ENCODE measurements at regions not wholly inside any gene's neighbourhood (a gene's known extent, or its start where the extent isn't known, plus 50 kb on each side); places are given as distances from the start of the nearest gene placed in this dataset.

GRCh38 chr3:165532851-165533250 lies 304.4 kb downstream of the BCHE start:
- Histone ChIP-seq H3K36me3 (no peaks in the 10 kb centered on the region), H3K9me3 (no peaks in the 10 kb centered on the region), H3K4me3 (no peak overlapping the region), H3K27ac (no peak overlapping the region), H3K4me1 (no peaks in the 10 kb centered on the region), H3K27me3 (no peaks in the 10 kb centered on the region)
- WGBS, 2 donors: 83 to 89% methylated on average over 1 of the region's 1 CpG
- TF ChIP-seq, protein P1, sequence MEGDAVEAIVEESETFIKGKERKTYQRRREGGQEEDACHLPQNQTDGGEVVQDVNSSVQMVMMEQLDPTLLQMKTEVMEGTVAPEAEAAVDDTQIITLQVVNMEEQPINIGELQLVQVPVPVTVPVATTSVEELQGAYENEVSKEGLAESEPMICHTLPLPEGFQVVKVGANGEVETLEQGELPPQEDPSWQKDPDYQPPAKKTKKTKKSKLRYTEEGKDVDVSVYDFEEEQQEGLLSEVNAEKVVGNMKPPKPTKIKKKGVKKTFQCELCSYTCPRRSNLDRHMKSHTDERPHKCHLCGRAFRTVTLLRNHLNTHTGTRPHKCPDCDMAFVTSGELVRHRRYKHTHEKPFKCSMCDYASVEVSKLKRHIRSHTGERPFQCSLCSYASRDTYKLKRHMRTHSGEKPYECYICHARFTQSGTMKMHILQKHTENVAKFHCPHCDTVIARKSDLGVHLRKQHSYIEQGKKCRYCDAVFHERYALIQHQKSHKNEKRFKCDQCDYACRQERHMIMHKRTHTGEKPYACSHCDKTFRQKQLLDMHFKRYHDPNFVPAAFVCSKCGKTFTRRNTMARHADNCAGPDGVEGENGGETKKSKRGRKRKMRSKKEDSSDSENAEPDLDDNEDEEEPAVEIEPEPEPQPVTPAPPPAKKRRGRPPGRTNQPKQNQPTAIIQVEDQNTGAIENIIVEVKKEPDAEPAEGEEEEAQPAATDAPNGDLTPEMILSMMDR (IDR thresholded peaks at IDR 0.05): no peak
- intact Hi-C loops (cut with DNase I): no loop called here
- no peak for DNase-seq
- no peak for ATAC-seq

DNA sequence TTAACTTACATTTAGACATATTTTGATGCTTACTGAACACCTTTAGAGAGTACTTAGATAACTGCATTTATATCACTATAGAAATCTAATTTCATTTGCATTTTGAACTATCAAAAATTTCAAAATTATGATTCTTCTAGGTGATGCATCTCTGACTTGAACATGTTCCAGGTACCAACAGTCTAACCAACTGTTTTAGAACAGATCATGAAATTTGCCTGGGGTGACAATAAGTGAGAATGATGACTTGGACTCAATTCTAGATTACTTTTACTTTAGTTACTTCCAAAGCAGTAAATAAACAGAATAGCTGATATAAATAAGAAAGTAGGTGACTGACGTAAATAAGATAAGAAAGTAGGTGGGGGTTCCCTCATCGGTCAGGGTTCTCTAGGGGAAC lies 307.8 kb downstream of the BCHE start:
- intact Hi-C loops (cut with DNase I): no loop called here
- Histone ChIP-seq H3K9me3 (no peaks in the 10 kb centered on the region), H3K4me3 (no peak overlapping the region), H3K27me3 (no peaks in the 10 kb centered on the region), H3K36me3 (no peaks in the 10 kb centered on the region), H3K4me1 (no peaks in the 10 kb centered on the region), H3K27ac (no peak overlapping the region)
- DNase-seq: no peak
- TF ChIP-seq, protein P1 (IDR thresholded peaks at IDR 0.05): no peak
- ATAC-seq: no peak
- WGBS, 2 donors: 77 to 79% methylated on average over 2 of the region's 2 CpGs

GRCh38 chr3:165526367-165526766 lies 310.9 kb downstream of the BCHE start:
- TF ChIP-seq, protein P1 (IDR thresholded peaks at IDR 0.05): no peak
- ATAC-seq (no peak), DNase-seq (no peak)
- Histone ChIP-seq H3K27ac (no peak overlapping the region), H3K9me3 (no peaks in the 10 kb centered on the region), H3K4me3 (no peak overlapping the region), H3K4me1 (no peaks in the 10 kb centered on the region), H3K27me3 (no peaks in the 10 kb centered on the region), H3K36me3 (no peaks in the 10 kb centered on the region)
- intact Hi-C loops (cut with DNase I): loop anchor here in 1 of 10 donors (2.0 kb wide), 1 partner anchor 40 kb away; no protein-coding TSS in a partner anchor
- WGBS, 2 donors: 3 to 5% methylated on average over 2 of the region's 2 CpGs

GRCh38 chr3:165523801-165524200 lies 313.4 kb downstream of the BCHE start:
- Histone ChIP-seq H3K4me1 (no peaks in the 10 kb centered on the region), H3K27me3 (no peaks in the 10 kb centered on the region), H3K36me3 (no peaks in the 10 kb centered on the region), H3K27ac (no peak overlapping the region), H3K9me3 (no peaks in the 10 kb centered on the region), H3K4me3 (no peak overlapping the region)
- ATAC-seq: no peak
- intact Hi-C loops (cut with DNase I): no loop called here
- TF ChIP-seq, protein P1 (IDR thresholded peaks at IDR 0.05): no peak
- no peak for DNase-seq

- Histone ChIP-seq H3K9me3 (no peaks in the 10 kb centered on the region), H3K27ac (no peak overlapping the region), H3K4me1 (no peaks in the 10 kb centered on the region), H3K36me3 (no peaks in the 10 kb centered on the region), H3K4me3 (no peak overlapping the region), H3K27me3 (no peaks in the 10 kb centered on the region)
- ATAC-seq (no peak), DNase-seq (no peak)
- 91 to 92% methylated on average over 1 of the region's 1 CpG for WGBS, 2 donors
- TF ChIP-seq, protein P1 (IDR thresholded peaks at IDR 0.05): no peak
- intact Hi-C loops (cut with DNase I): no loop called here
These were observed 314.8 kb downstream of the BCHE start for GRCh38 chr3:165522386-165522785.
